RWPE2 (cell line): ENCODE measurements at regions not wholly inside any gene's neighbourhood (a gene's known extent, or its start where the extent isn't known, plus 50 kb on each side); places are given as distances from the start of the nearest gene placed in this dataset.

Experiments used
- ATAC-seq: fragments of 200-7000 bp; cut with Tn5 transposase; 3 replicates; pipeline ENCODE4 v1.9.1; 2021; ENCODE audit warnings: low read depth
- DNase-seq: peaks from one replicate; pipeline ENCODE4 v3.0.0-alpha.2; 2020; ENCODE audit warnings: low spot score
- H3K27ac ChIP-seq: fragments of 450-650 bp; 2 replicates; pipeline ENCODE4 v1.5.1; 2017; ENCODE audit warnings: mild to moderate bottlenecking; ENCODE audit not compliant: poor library complexity, severe bottlenecking
- H3K27me3 ChIP-seq: fragments of 250-450 bp; sonication (Bioruptor Pico); 2 replicates; pipeline ENCODE4 v1.5.1; 2021; ENCODE audit warnings: mild to moderate bottlenecking, moderate library complexity; ENCODE audit not compliant: insufficient read depth, poor library complexity, severe bottlenecking
- H3K36me3 ChIP-seq: fragments of 250-450 bp; sonication (Bioruptor Pico); 2 replicates; pipeline ENCODE4 v1.5.1; 2020; ENCODE audit warnings: low read depth, mild to moderate bottlenecking, moderate library complexity
- H3K4me1 ChIP-seq: fragments of 250-450 bp; sonication (Bioruptor Pico); 2 replicates; pipeline ENCODE4 v1.5.1; 2021; ENCODE audit warnings: mild to moderate bottlenecking, moderate library complexity; ENCODE audit not compliant: insufficient read depth, poor library complexity, severe bottlenecking
- H3K4me3 ChIP-seq: fragments of 250-450 bp; sonication (Bioruptor Pico); 2 replicates; pipeline ENCODE4 v1.5.1; 2021; ENCODE audit warnings: mild to moderate bottlenecking, moderate library complexity; ENCODE audit not compliant: severe bottlenecking
- H3K9me3 ChIP-seq: fragments of 250-450 bp; sonication (Bioruptor Pico); 2 replicates; pipeline ENCODE4 v1.5.1; 2021; ENCODE audit warnings: mild to moderate bottlenecking, moderate library complexity; ENCODE audit not compliant: severe bottlenecking
- TF ChIP-seq, protein P1 (sequence below): fragments of 450-650 bp; IDR thresholded peaks from one replicate; pipeline ENCODE4 v1.5.1; 2017; ENCODE audit warnings: mild to moderate bottlenecking, moderate library complexity; ENCODE audit not compliant: poor library complexity, severe bottlenecking

- TF ChIP-seq, protein P1, sequence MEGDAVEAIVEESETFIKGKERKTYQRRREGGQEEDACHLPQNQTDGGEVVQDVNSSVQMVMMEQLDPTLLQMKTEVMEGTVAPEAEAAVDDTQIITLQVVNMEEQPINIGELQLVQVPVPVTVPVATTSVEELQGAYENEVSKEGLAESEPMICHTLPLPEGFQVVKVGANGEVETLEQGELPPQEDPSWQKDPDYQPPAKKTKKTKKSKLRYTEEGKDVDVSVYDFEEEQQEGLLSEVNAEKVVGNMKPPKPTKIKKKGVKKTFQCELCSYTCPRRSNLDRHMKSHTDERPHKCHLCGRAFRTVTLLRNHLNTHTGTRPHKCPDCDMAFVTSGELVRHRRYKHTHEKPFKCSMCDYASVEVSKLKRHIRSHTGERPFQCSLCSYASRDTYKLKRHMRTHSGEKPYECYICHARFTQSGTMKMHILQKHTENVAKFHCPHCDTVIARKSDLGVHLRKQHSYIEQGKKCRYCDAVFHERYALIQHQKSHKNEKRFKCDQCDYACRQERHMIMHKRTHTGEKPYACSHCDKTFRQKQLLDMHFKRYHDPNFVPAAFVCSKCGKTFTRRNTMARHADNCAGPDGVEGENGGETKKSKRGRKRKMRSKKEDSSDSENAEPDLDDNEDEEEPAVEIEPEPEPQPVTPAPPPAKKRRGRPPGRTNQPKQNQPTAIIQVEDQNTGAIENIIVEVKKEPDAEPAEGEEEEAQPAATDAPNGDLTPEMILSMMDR = no peak
- Histone ChIP-seq H3K4me3 (no peak overlapping the region), H3K27ac (no peak overlapping the region), H3K36me3 (no peaks in the 10 kb centered on the region), H3K9me3 (no peaks in the 10 kb centered on the region), H3K4me1 (no peaks in the 10 kb centered on the region), H3K27me3 (peaks cover 19% of the 10 kb centered on the region)
- DNase-seq = no peak
- ATAC-seq = no peak
Measured at GRCh38 chr9:75669721-75670120, 220.8 kb upstream of the PCSK5 start.

GRCh38 chr9:75671354-75671753 is 219.1 kb upstream of the PCSK5 start:
- no peak for ATAC-seq

DNA sequence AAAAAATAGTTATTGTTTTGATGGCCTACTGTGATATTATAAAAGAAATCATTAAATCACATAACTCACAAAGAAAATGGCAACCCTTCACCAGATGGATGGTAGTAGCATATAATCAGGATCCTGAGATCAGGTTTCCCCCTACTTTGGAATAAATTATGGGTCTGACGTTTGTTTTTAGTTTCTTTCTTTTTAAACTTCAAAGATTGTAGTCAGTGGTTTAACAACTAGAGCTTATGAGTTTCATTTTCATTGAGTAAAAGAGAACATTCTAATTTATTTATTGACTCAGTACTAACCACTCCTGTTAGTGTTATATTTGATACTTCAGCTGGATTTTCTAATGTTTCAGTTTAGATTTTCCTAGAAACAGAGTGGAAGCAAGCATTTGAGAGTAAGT is 218.0 kb upstream of the PCSK5 start:
- TF ChIP-seq, protein P1 = no peak
- DNase-seq = no peak
- no peak overlapping the region for H3K4me3 ChIP-seq

More at GRCh38 chr9:75671354-75671753, 219.1 kb upstream of the PCSK5 start:
- H3K9me3 ChIP-seq = no peaks in the 10 kb centered on the region
- TF ChIP-seq, protein P1 = no peak
- no peaks in the 10 kb centered on the region for H3K36me3 ChIP-seq
- peaks cover 3% of the 10 kb centered on the region for H3K27me3 ChIP-seq
- H3K4me1 ChIP-seq = no peaks in the 10 kb centered on the region
- no peak overlapping the region for H3K4me3 ChIP-seq
- DNase-seq = no peak
- H3K27ac ChIP-seq = no peak overlapping the region

GRCh38 chr9:75683591-75683990 is 206.9 kb upstream of the PCSK5 start:
- Histone ChIP-seq H3K36me3 (no peaks in the 10 kb centered on the region), H3K9me3 (no peaks in the 10 kb centered on the region), H3K4me1 (no peaks in the 10 kb centered on the region), H3K27ac (no peak overlapping the region), H3K27me3 (peaks cover 19% of the 10 kb centered on the region), H3K4me3 (no peak overlapping the region)
- DNase-seq (no peak), ATAC-seq (peak; percentile 46; the same call in 1 of the 3 replicates)
- TF ChIP-seq, protein P1 = no peak

More for the DNA sequence above, 218.0 kb upstream of the PCSK5 start:
- ATAC-seq = no peak
- Histone ChIP-seq H3K27ac (no peak overlapping the region), H3K4me1 (no peaks in the 10 kb centered on the region), H3K36me3 (no peaks in the 10 kb centered on the region), H3K9me3 (no peaks in the 10 kb centered on the region), H3K27me3 (no peaks in the 10 kb centered on the region)

- H3K4me1 ChIP-seq = no peaks in the 10 kb centered on the region
- no peak for ATAC-seq
- peaks cover 13% of the 10 kb centered on the region for H3K27me3 ChIP-seq
- DNase-seq = no peak
- no peaks in the 10 kb centered on the region for H3K9me3 ChIP-seq
- H3K4me3 ChIP-seq = no peak overlapping the region
- TF ChIP-seq, protein P1 = no peak
- H3K27ac ChIP-seq = no peak overlapping the region
- H3K36me3 ChIP-seq = no peaks in the 10 kb centered on the region
Measured at GRCh38 chr9:75685062-75685461, 205.4 kb upstream of the PCSK5 start.
